HepG2 (cell line): ENCODE measurements at regions not wholly inside any gene's neighbourhood (a gene's known extent, or its start where the extent isn't known, plus 50 kb on each side); places are given as distances from the start of the nearest gene placed in this dataset.

Experiments used
- AGO2 ChIP-seq: fragments of 200-400 bp; formaldehyde crosslinking; optimal IDR thresholded peaks from 2 replicates; pipeline ENCODE3; 2017; ENCODE audit warnings: mild to moderate bottlenecking, low read depth, low read length, moderate library complexity
- BCL3 ChIP-seq: sonication (generic); formaldehyde crosslinking; IDR thresholded peaks from 2 replicates; pipeline ENCODE4 v1.5.1; 2020; ENCODE audit warnings: mild to moderate bottlenecking, missing genetic modification reagents, moderate library complexity
- CEBPB ChIP-seq: IDR thresholded peaks from 2 replicates; pipeline ENCODE4 v1.6.1; 2011; ENCODE audit warnings: low read depth, low read length, improper control_type of control experiment, borderline replicate concordance
- CENPT ChIP-seq: sonication (generic); formaldehyde crosslinking; IDR thresholded peaks from 2 replicates; pipeline ENCODE4 v1.8.0; 2022; ENCODE audit warnings: low read depth, mild to moderate bottlenecking, moderate library complexity, missing genetic modification reagents
- ELF1 ChIP-seq: sonication (generic); formaldehyde crosslinking; IDR thresholded peaks from 2 replicates; pipeline ENCODE4 v1.4.0; 2020; ENCODE audit warnings: missing genetic modification reagents
- ELF4 ChIP-seq: sonication (generic); formaldehyde crosslinking; IDR thresholded peaks from 2 replicates; pipeline ENCODE4 v1.5.0; 2020; ENCODE audit warnings: missing genetic modification reagents, mild to moderate bottlenecking, moderate library complexity, borderline replicate concordance
- FOXK1 ChIP-seq: sonication (generic); formaldehyde crosslinking; IDR thresholded peaks from 2 replicates; pipeline ENCODE4 v1.4.0; 2020; ENCODE audit warnings: low read depth, missing genetic modification reagents, borderline replicate concordance
- HOMEZ ChIP-seq: IDR thresholded peaks from 2 replicates; pipeline ENCODE4 v1.6.1; 2016; ENCODE audit warnings: low read depth
- KAT8 ChIP-seq: IDR thresholded peaks from 2 replicates; pipeline ENCODE4 v1.6.1; 2016; ENCODE audit warnings: missing genetic modification reagents, missing compliant biosample characterization
- KDM1A ChIP-seq: IDR thresholded peaks from 2 replicates; pipeline ENCODE4 v1.6.1; 2016; ENCODE audit warnings: missing compliant biosample characterization
- MAFF ChIP-seq: IDR thresholded peaks from 2 replicates; pipeline ENCODE4 v1.6.1; 2011; ENCODE audit warnings: low read depth, low read length, improper control_type of control experiment
- NRL ChIP-seq: sonication (generic); formaldehyde crosslinking; IDR thresholded peaks from 2 replicates; pipeline ENCODE4 v1.5.0; 2020; ENCODE audit warnings: missing genetic modification reagents, mild to moderate bottlenecking, moderate library complexity, borderline replicate concordance
- RELA ChIP-seq: sonication (generic); formaldehyde crosslinking; IDR thresholded peaks from 2 replicates; pipeline ENCODE4 v1.4.0; 2020; ENCODE audit warnings: missing genetic modification reagents
- RXRB ChIP-seq: IDR thresholded peaks from 2 replicates; pipeline ENCODE4 v1.6.1; 2016; ENCODE audit warnings: borderline replicate concordance, missing genetic modification reagents, missing compliant biosample characterization
- SMAD9 ChIP-seq: sonication (generic); formaldehyde crosslinking; IDR thresholded peaks from 2 replicates; pipeline ENCODE4 v1.5.1; 2020; ENCODE audit warnings: mild to moderate bottlenecking, missing genetic modification reagents
- STAT6 ChIP-seq: sonication (generic); formaldehyde crosslinking; IDR thresholded peaks from 2 replicates; pipeline ENCODE4 v1.4.0; 2020; ENCODE audit warnings: missing genetic modification reagents, mild to moderate bottlenecking, borderline replicate concordance
- THAP11 ChIP-seq: IDR thresholded peaks from 2 replicates; pipeline ENCODE4 v1.6.1; 2016; ENCODE audit warnings: missing biosample characterization, missing genetic modification reagents
- ZBTB37 ChIP-seq: sonication (generic); formaldehyde crosslinking; IDR thresholded peaks from 2 replicates; pipeline ENCODE4 v1.4.0; 2020; ENCODE audit warnings: mild to moderate bottlenecking, missing genetic modification reagents
- ZNF367 ChIP-seq: sonication (generic); formaldehyde crosslinking; IDR thresholded peaks from 2 replicates; pipeline ENCODE4 v1.4.0; 2020; ENCODE audit warnings: missing genetic modification reagents, borderline replicate concordance
- ZNF414 ChIP-seq: sonication (generic); formaldehyde crosslinking; IDR thresholded peaks from 2 replicates; pipeline ENCODE4 v1.5.0; 2020; ENCODE audit warnings: missing genetic modification reagents
- ZNF576 ChIP-seq: sonication (generic); formaldehyde crosslinking; IDR thresholded peaks from 2 replicates; pipeline ENCODE4 v1.4.0; 2020; ENCODE audit warnings: mild to moderate bottlenecking, missing genetic modification reagents

GRCh38 chr2:8090748-8091700 is 590.8 kb upstream of the ID2 start (continued):
- 0 out of 2 replicates have a peak, but pooled peaks have one; percentile 19 for TF ChIP-seq MAFF
- peak; percentile 67; the same call in 1 of the 2 replicates for TF ChIP-seq BCL3 (CRISPR knock-in tag)
- no peak for TF ChIP-seq ZNF367 (CRISPR knock-in tag)
- peak; percentile 77; the same call in 1 of the 2 replicates for TF ChIP-seq STAT6 (CRISPR knock-in tag)
- no peak for TF ChIP-seq NRL (CRISPR knock-in tag)
- TF ChIP-seq KDM1A = no peak; the same call in 1 of the 2 replicates
- TF ChIP-seq CEBPB = peak; percentile 92
- TF ChIP-seq KAT8 (CRISPR knock-in tag) = peak; percentile 96
- TF ChIP-seq SMAD9 (CRISPR knock-in tag) = no peak
- no peak for TF ChIP-seq ZNF576
- TF ChIP-seq ZNF414 (CRISPR knock-in tag) = 0 out of 2 replicates have a peak, but pooled peaks have one; percentile 27
- no peak for TF ChIP-seq CENPT (CRISPR knock-in tag)
- TF ChIP-seq RELA (CRISPR knock-in tag) = peak; percentile 80; the same call in 1 of the 2 replicates
- peak; percentile 66; the same call in 1 of the 2 replicates for TF ChIP-seq ZBTB37 (CRISPR knock-in tag)
- TF ChIP-seq AGO2 = no peak
- TF ChIP-seq RXRB (CRISPR knock-in tag) = peak; percentile 88
- TF ChIP-seq ELF1 = peak; percentile 99
- peak; percentile 96; the same call in 1 of the 2 replicates for TF ChIP-seq ELF4
- peak; percentile 86 for TF ChIP-seq FOXK1 (CRISPR knock-in tag)
- TF ChIP-seq HOMEZ (CRISPR knock-in tag) = peak; percentile 100
- peak; percentile 79 for TF ChIP-seq THAP11 (CRISPR knock-in tag)
